Natural killer cell (primary cell): ENCODE measurements at regions not wholly inside any gene's neighbourhood (a gene's known extent, or its start where the extent isn't known, plus 50 kb on each side); places are given as distances from the start of the nearest gene placed in this dataset.

Experiments used
- ATAC-seq, 3 donors: fragments of 150-1000 bp in 2 of 3; fragments of 200-7000 bp in 1 of 3; cut with Tn5 transposase; 1 replicate in 1 of 3; 2 replicates in 2 of 3; pipeline ENCODE4 v1.10.0; 2021; ENCODE audit warnings: mild to moderate bottlenecking in 2 of 3, moderate library complexity in 2 of 3
- DNase-seq, 2 donors: peaks; one replicate each; pipeline versions ENCODE4 v3.0.0 to v3.0.0-alpha.2; 2013 to 2021; ENCODE audit warnings: mixed read lengths in 1 of 2
- H3K27ac ChIP-seq: one replicate; pipeline ENCODE4 v1.5.1; 2013; ENCODE audit warnings: mild to moderate bottlenecking, low read length
- H3K27me3 ChIP-seq: one replicate; pipeline ENCODE4 v1.6.1; 2013; ENCODE audit warnings: low read length; ENCODE audit not compliant: control insufficient read depth, insufficient read depth
- H3K36me3 ChIP-seq: one replicate; pipeline ENCODE4 v1.6.1; 2013; ENCODE audit warnings: low read length; ENCODE audit not compliant: control insufficient read depth, insufficient read depth
- H3K4me1 ChIP-seq: one replicate; pipeline ENCODE4 v1.6.1; 2013; ENCODE audit warnings: low read length; ENCODE audit not compliant: control insufficient read depth, insufficient read depth
- H3K4me3 ChIP-seq: one replicate; pipeline ENCODE4 v1.5.1; 2013; ENCODE audit warnings: low read length
- H3K9me3 ChIP-seq: one replicate; pipeline ENCODE4 v1.6.1; 2013; ENCODE audit warnings: low read length; ENCODE audit not compliant: control insufficient read depth, insufficient read depth
- H3K27ac Mint-ChIP-seq, 2 donors: one replicate each; pipeline ENCODE4 v1.8.0; 2022; ENCODE audit warnings: mild to moderate bottlenecking in 2 of 2, mixed read lengths in 2 of 2, moderate library complexity in 1 of 2
- H3K27me3 Mint-ChIP-seq, 2 donors: one replicate each; pipeline ENCODE4 v1.8.0; 2022; ENCODE audit warnings: low read depth in 2 of 2, mixed read lengths in 2 of 2
- H3K36me3 Mint-ChIP-seq: one replicate; pipeline ENCODE4 v1.8.0; 2022; ENCODE audit warnings: mixed read lengths
- H3K4me1 Mint-ChIP-seq, 2 donors: one replicate each; pipeline ENCODE4 v1.8.0; 2022; ENCODE audit warnings: mixed read lengths in 2 of 2
- H3K4me3 Mint-ChIP-seq: one replicate; pipeline ENCODE4 v1.8.0; 2022; ENCODE audit warnings: mild to moderate bottlenecking, moderate library complexity, mixed read lengths
- H3K9me3 Mint-ChIP-seq, 2 donors: one replicate each; pipeline ENCODE4 v1.8.0; 2022; ENCODE audit warnings: mixed read lengths in 2 of 2
- CTCF ChIP-seq: fragments of 200-600 bp; IDR thresholded peaks from one replicate; pipeline ENCODE4 v1.8.0; 2022; ENCODE audit warnings: antibody characterized with exemption
- WGBS: methylation state at CpG from one replicate; pipeline ENCODE4 v1.1.7; 2013; ENCODE audit warnings: missing lambda C conversion rate; ENCODE audit not compliant: insufficient coverage; 5-methylcytosine and 5-hydroxymethylcytosine counted together
- intact Hi-C: fragments of 100-400 bp; cut with micrococcal nuclease; formaldehyde crosslinking; loops from one replicate; pipeline ENCODE4 v1.14.2; 2022

DNA sequence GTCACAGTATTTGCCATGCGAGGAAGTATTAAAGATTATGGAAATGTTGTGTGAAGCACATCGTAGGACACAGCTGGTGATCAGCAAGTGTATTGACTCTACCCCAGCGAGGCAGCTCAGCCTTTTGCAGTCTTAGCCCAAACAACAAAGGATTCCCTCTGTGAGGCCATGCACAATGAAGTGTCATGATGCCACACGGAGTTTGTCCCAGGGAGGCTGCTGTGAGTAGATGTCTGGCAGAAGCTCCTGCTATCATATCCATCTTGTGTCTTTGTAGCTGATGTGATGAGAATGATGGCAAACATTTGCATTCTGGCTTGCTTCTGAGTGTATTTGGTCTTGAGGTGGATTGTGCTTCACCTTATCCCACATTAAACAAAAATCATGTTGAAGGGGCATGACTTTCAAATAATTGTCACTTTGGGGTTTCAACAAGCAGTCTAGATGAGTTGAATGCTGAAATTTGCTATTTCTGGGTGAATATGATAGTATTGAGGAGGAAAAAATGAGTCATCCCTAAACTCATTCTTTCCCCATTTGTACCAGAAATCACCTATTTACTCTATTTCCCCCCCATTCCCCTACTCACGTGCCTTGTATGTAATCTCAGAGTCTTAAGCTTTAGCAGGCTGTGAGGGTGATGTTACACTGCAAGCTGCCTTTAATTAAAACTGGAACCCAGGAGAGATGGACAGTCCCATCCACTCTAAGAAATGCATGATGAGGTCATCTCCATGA, 273.5 kb downstream of the RNF144A start:
- H3K27ac Mint-ChIP-seq, result no peak overlapping the region
- no peak for TF ChIP-seq CTCF
- Histone ChIP-seq H3K36me3 (no peaks in the 10 kb centered on the region), H3K4me1 (no peaks in the 10 kb centered on the region), H3K27ac (no peak overlapping the region), H3K27me3 (no peaks in the 10 kb centered on the region), H3K9me3 (no peaks in the 10 kb centered on the region), H3K4me3 (no peak overlapping the region)
- no peaks in the 10 kb centered on the region for H3K9me3 Mint-ChIP-seq
- ATAC-seq (no peak), DNase-seq (no peak)
- no peaks in the 10 kb centered on the region for H3K4me1 Mint-ChIP-seq
- H3K36me3 Mint-ChIP-seq, result no peaks in the 10 kb centered on the region
- 74% methylated on average over 5 of the region's 5 CpGs for WGBS
- H3K27me3 Mint-ChIP-seq, result peaks cover 8 to 9% of the 10 kb centered on the region in 2 donors
- no peak overlapping the region for H3K4me3 Mint-ChIP-seq
- intact Hi-C loops, result no loop called here

DNA sequence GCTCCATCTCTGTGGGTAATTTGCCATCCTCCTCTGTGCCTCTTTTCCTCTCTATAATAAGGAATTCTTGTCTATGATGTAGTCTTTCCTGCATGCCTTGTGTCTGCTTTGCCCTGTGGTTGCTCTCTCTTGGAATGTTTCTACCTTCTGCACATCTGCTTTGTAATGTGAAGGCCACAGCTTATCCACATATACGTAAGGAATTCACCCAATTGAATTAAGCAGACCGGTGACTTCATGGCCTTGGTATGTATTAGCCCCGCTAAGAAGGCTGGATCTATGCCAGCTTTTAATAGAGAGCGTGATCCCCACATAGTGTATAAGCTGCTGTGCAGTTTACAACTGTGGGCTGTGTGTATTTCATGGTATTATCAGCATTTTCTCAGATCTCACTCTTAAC, 274.7 kb downstream of the RNF144A start:
- no peaks in the 10 kb centered on the region for H3K9me3 Mint-ChIP-seq
- no peaks in the 10 kb centered on the region for H3K27me3 ChIP-seq
- no peaks in the 10 kb centered on the region for H3K36me3 ChIP-seq
- no peaks in the 10 kb centered on the region for H3K4me1 Mint-ChIP-seq
- no peak for ATAC-seq
- no peaks in the 10 kb centered on the region for H3K9me3 ChIP-seq
- H3K27ac ChIP-seq, result no peak overlapping the region
- no peak overlapping the region for H3K4me3 ChIP-seq
- WGBS, result 94% methylated on average over 4 of the region's 4 CpGs
- no peak overlapping the region for H3K27ac Mint-ChIP-seq
- no peaks in the 10 kb centered on the region for H3K36me3 Mint-ChIP-seq
- H3K4me1 ChIP-seq, result no peaks in the 10 kb centered on the region
- peaks cover under 1 to 7% of the 10 kb centered on the region in 2 donors for H3K27me3 Mint-ChIP-seq
- no peak for DNase-seq
- no peak for TF ChIP-seq CTCF
- H3K4me3 Mint-ChIP-seq, result no peak overlapping the region
- intact Hi-C loops, result no loop called here

GRCh38 chr2:7193457-7193856, 276.2 kb downstream of the RNF144A start:
- intact Hi-C loops, result no loop called here
- H3K27me3 ChIP-seq, result no peaks in the 10 kb centered on the region
- no peaks in the 10 kb centered on the region for H3K9me3 ChIP-seq
- H3K4me3 ChIP-seq, result no peak overlapping the region
- H3K27me3 Mint-ChIP-seq, result peaks cover under 1 to 7% of the 10 kb centered on the region in 2 donors
- H3K9me3 Mint-ChIP-seq, result peaks cover 0 to 1% of the 10 kb centered on the region in 2 donors
- no peak overlapping the region for H3K4me3 Mint-ChIP-seq
- no peak for TF ChIP-seq CTCF
- no peaks in the 10 kb centered on the region for H3K36me3 ChIP-seq
- DNase-seq (no peak), ATAC-seq (no peak)
- no peaks in the 10 kb centered on the region for H3K4me1 Mint-ChIP-seq
- no peaks in the 10 kb centered on the region for H3K36me3 Mint-ChIP-seq
- no peak overlapping the region for H3K27ac Mint-ChIP-seq
- no peaks in the 10 kb centered on the region for H3K4me1 ChIP-seq
- no peak overlapping the region for H3K27ac ChIP-seq

DNA sequence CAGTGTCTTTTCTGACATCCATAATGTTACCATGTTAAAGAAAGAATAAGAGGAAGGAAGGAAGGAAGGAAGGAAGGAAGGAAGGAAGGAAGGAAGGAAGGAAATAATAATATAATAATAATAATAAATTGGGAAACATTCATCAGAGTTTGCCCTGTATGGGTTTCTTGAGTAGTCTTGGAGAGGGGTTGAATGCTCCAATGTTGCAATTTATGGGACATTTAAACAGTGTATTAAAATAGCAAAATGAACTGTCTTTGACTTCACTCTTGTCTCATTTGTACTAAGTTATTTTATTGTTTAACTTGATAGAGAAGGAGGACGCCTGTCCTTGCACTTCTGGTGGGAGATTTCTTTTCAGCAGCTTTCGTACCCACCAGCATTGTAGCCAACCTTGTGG, 277.7 kb downstream of the RNF144A start:
- H3K27me3 ChIP-seq, result no peaks in the 10 kb centered on the region
- no peaks in the 10 kb centered on the region for H3K4me1 ChIP-seq
- WGBS, result 74% methylated on average over 2 of the region's 2 CpGs
- Mint-ChIP-seq H3K27ac (no peak overlapping the region), H3K36me3 (no peaks in the 10 kb centered on the region), H3K27me3 (peaks cover 7 to 8% of the 10 kb centered on the region in 2 donors), H3K4me3 (no peak overlapping the region), H3K4me1 (no peaks in the 10 kb centered on the region), H3K9me3 (peaks cover 0 to 2% of the 10 kb centered on the region in 2 donors)
- DNase-seq (no peak), ATAC-seq (no peak)
- TF ChIP-seq CTCF, result no peak
- no peaks in the 10 kb centered on the region for H3K9me3 ChIP-seq
- no peaks in the 10 kb centered on the region for H3K36me3 ChIP-seq
- no peak overlapping the region for H3K27ac ChIP-seq
- no peak overlapping the region for H3K4me3 ChIP-seq
- intact Hi-C loops, result no loop called here
